HL-60 (cell line): ENCODE measurements at regions not wholly inside any gene's neighbourhood (a gene's known extent, or its start where the extent isn't known, plus 50 kb on each side); places are given as distances from the start of the nearest gene placed in this dataset.

Source experiments
- DNase-seq, 2 experiments: peaks; one replicate each; pipeline ENCODE4 v3.0.0-alpha.2; 2010 to 2020; ENCODE audit warnings: low read depth in 1 of 2, low spot score in 1 of 2
- H3K27ac ChIP-seq: fragments of 250-450 bp; sonication (Bioruptor Pico); replicated peaks from 2 replicates; pipeline ENCODE4 v1.5.1; 2020; ENCODE audit warnings: mild to moderate bottlenecking, moderate library complexity
- H3K27me3 ChIP-seq: fragments of 250-450 bp; sonication (Bioruptor Pico); 2 replicates; pipeline ENCODE4 v1.5.1; 2021; ENCODE audit warnings: mild to moderate bottlenecking, moderate library complexity; ENCODE audit not compliant: insufficient read depth, poor library complexity, severe bottlenecking
- H3K4me3 ChIP-seq: replicated peaks from 2 replicates; pipeline ENCODE4 v1.5.1; 2011; ENCODE audit warnings: mild to moderate bottlenecking, control low read depth, low read length; ENCODE audit not compliant: insufficient read depth
- CTCF ChIP-seq: IDR thresholded peaks from one replicate; pipeline ENCODE4 v1.5.1; 2011; ENCODE audit warnings: low read length, control low read depth, inconsistent platforms; ENCODE audit not compliant: insufficient read depth
- GABPA ChIP-seq: IDR thresholded peaks from 2 replicates; pipeline ENCODE4 v1.6.1; 2012; ENCODE audit warnings: low read depth
- POLR2AphosphoS5 ChIP-seq: IDR thresholded peaks from 2 replicates; pipeline ENCODE4 v1.6.1; 2012; ENCODE audit warnings: low read depth
- REST ChIP-seq: IDR thresholded peaks from 2 replicates; pipeline ENCODE4 v1.6.1; 2012; ENCODE audit warnings: low read depth; ENCODE audit not compliant: insufficient replicate concordance
- SPI1 ChIP-seq: IDR thresholded peaks from 2 replicates; pipeline ENCODE4 v1.6.1; 2012; ENCODE audit warnings: low read depth, mild to moderate bottlenecking, borderline replicate concordance

- no peak for TF ChIP-seq POLR2AphosphoS5
- no peak for TF ChIP-seq CTCF
- no peak for TF ChIP-seq SPI1
- TF ChIP-seq GABPA, result no peak
- TF ChIP-seq REST, result no peak
- DNase-seq, result no peak
- H3K27ac ChIP-seq, result no peak overlapping the region
- H3K27me3 ChIP-seq, result no peaks in the 10 kb centered on the region
- no peak overlapping the region for H3K4me3 ChIP-seq
Observed at GRCh38 chr18:53971331-53971730, 253.1 kb downstream of the MBD2 start.

- no peak for DNase-seq
- H3K27ac ChIP-seq, result no peak overlapping the region
Observed at GRCh38 chr18:53952700-53953099, 271.8 kb downstream of the MBD2 start.

GRCh38 chr18:53950545-53950944 is 273.9 kb downstream of the MBD2 start:
- H3K27ac ChIP-seq, result no peak overlapping the region
- DNase-seq, result no peak
- H3K4me3 ChIP-seq, result no peak overlapping the region
- TF ChIP-seq CTCF, result no peak
- TF ChIP-seq REST, result no peak
- no peak for TF ChIP-seq POLR2AphosphoS5
- no peak for TF ChIP-seq GABPA
- no peak for TF ChIP-seq SPI1
- no peaks in the 10 kb centered on the region for H3K27me3 ChIP-seq

More at GRCh38 chr18:53952700-53953099, 271.8 kb downstream of the MBD2 start:
- Histone ChIP-seq H3K27me3 (no peaks in the 10 kb centered on the region), H3K4me3 (no peak overlapping the region)
- TF ChIP-seq REST (no peak), GABPA (no peak), CTCF (no peak), SPI1 (no peak), POLR2AphosphoS5 (no peak)
